LHCN-M2 (cell line): ENCODE measurements at regions not wholly inside any gene's neighbourhood (a gene's known extent, or its start where the extent isn't known, plus 50 kb on each side); places are given as distances from the start of the nearest gene placed in this dataset.
A peak's percentile ranks its signal among the peaks of the same experiment; 100 is the strongest.
"Not testable (repeated sequence)": the region's sequence is repeated elsewhere in the genome, so short reads cannot be mapped to it uniquely, and the experiment has no call there.

Experiments
- DNase-seq: peaks from one replicate; pipeline ENCODE4 v3.0.0-alpha.2; 2012; ENCODE audit warnings: low read depth

DNA sequence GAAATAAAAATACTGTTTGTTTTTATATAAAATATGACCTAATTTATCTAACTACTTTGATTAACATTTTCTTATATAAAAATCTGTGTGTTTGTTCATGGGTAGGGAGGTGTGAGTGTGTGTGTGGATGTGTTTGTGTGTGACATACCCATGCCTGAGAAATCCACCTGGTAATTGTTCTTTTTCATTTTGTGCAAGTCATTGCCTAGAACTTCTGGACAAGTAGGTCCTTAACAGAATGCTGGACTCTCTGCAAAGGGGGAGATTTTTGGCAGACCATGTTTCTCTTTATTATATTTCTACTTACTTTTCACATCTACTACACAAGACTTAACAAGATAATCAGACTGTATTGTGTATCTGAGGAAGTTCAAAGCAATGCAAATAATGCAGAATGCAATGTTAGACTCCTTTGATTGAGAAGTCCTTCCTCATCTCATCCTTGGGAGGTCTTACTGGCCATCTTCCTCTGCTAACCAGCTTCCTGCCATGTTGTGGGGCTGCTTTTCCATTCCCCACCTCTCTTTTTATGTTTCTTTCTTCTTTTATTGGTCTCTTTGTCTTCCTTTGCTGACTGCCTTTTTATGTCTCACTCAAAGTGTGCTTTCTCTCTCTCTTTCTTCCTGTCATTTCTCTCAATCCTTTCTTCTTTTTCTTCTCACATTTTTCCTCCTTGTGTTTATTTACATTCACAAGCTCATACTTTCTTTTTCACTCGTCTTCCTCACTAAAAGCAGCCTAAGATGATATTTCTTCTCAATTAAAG lies 1017.0 kb upstream of the CNTN5 start:
- peak; percentile 8 for DNase-seq

DNA sequence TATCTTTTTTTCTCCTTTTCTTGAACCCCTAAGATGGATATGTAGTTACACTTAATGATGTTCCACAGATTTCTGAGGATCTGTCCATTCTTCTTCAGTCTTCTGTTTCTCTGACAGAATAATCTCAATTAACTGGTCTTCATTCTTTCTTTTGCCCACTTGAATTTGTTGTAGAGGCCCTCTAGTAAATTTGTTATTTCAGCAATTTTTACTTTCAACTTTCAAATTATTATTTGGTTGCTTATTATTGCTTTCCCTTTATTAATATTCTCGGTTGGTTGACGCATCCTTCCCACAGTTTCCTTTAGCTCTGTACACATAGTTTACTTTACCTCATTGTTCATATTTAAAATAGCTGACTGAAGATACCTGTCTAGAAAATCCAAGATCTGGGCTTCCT lies 1013.7 kb upstream of the CNTN5 start:
- DNase-seq = no peak

- peak; percentile 5 for DNase-seq
Measured at GRCh38 chr11:98027652-98028051, 993.1 kb upstream of the CNTN5 start.

GRCh38 chr11:98029832-98030231 lies 990.9 kb upstream of the CNTN5 start:
- DNase-seq = no peak

GRCh38 chr11:98036810-98037209 lies 983.9 kb upstream of the CNTN5 start:
- DNase-seq = no peak

GRCh38 chr11:98040061-98040808 lies 980.5 kb upstream of the CNTN5 start:
- DNase-seq = no peak

- no peak for DNase-seq
Measured at GRCh38 chr11:98047647-98048046, 973.1 kb upstream of the CNTN5 start.

DNA sequence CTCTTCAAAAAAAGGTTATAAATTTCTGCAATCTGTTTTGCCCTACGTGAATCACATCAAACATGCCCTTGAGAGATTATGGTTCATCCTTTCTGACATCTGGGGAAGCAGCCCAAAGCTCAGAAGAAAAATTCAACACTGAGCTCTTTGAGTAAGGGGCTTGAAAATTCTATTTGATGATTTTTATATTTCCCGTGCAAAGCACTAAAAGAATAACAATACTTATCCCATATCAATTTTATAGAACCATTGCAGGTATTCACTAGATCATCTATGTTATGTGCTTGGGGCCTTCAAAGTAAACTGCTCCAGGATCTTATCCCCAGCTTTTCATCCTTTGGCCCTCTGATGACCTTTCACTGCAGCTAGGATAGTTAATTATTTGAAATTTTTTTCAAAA lies 966.9 kb upstream of the CNTN5 start:
- DNase-seq = no peak

- no peak for DNase-seq
Measured at GRCh38 chr11:98056945-98057344, 963.8 kb upstream of the CNTN5 start.

- DNase-seq = no peak
Measured at GRCh38 chr11:98059488-98059887, 961.3 kb upstream of the CNTN5 start.

- no peak for DNase-seq
Measured at GRCh38 chr11:98060759-98061158, 960.0 kb upstream of the CNTN5 start.

DNA sequence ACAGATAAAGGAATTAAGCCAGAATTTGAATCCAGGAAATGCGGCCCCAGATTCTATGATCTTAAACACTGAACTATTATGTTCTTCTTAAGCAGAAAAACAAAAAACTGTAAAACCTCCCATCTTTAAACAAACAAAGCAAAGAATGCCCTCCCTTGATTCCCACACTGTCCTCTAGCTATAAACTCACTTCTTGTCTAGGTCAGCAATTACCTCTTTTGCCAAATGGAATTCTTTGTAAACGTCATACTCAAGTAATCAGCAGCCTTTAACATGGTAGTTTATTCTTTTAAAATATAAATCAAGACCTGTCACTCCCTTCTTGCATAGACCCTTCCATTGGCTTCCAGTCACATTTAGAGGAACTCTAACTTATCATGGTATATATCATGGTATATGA lies 958.9 kb upstream of the CNTN5 start:
- no peak for DNase-seq

DNA sequence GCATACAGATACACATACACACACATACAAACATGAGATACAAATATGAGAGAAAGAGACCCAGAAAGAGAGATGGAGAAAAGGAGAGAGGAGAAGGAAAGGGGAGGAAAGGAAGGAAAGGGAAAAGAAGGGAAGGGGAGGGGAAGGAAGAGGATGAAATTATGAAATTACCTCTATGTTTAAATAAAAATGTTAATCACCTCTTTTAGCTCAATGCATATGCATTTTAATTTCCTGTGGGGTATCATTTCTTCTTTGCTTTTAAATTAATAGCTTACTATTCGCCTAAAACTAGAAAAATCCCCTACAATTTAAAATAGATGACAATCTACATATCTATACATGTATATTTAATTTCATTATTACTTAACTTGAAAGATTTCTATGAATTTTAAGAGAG lies 958.0 kb upstream of the CNTN5 start:
- no peak for DNase-seq

- no peak for DNase-seq
Measured at GRCh38 chr11:98068251-98068650, 952.5 kb upstream of the CNTN5 start.

- not testable (repeated sequence) for DNase-seq
Measured at GRCh38 chr11:98069147-98069546, 951.6 kb upstream of the CNTN5 start.

DNA sequence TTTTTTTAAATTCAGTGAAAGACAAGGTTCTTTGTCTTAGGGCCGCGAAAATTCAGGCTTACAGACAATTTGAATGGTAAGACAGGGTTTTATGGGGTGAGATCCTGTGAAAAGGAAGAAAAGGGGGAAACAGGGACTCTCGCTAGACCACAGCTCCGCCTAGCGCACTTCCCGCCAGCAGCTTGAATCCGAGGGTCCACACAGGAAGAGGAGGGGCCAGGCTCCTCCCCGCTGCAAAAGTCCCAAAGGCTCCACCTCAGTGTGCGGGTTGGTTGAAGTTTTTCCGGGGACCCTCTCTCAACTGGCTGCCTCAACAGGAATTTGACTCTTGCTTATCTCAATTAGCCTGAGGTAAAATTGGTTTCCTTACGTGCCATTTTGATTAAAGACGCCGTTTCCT lies 950.9 kb upstream of the CNTN5 start:
- DNase-seq = no peak

GRCh38 chr11:98090861-98091505 lies 929.8 kb upstream of the CNTN5 start:
- no peak for DNase-seq

- DNase-seq = no peak
Measured at GRCh38 chr11:98099371-98099770, 921.4 kb upstream of the CNTN5 start.

GRCh38 chr11:98100689-98101088 lies 920.1 kb upstream of the CNTN5 start:
- no peak for DNase-seq

GRCh38 chr11:98101329-98101728 lies 919.4 kb upstream of the CNTN5 start:
- no peak for DNase-seq

DNA sequence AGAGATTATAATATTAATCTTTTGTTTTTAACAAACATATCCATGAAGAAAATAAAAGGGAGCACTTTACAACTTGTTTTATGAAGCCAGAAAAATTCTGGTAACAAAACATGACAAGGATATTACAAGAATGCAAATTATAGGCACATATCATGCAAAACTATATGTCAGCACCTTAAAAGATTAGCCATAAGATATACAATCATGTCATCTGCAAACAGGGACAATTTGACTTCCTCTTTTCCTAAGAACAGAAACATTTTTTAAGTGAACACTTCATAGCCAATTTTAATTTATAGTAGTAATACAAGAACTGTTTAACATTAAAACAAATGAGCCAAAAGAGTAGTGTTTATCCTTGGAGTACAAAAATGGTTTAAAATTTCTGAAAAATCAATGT lies 916.5 kb upstream of the CNTN5 start:
- no peak for DNase-seq

DNA sequence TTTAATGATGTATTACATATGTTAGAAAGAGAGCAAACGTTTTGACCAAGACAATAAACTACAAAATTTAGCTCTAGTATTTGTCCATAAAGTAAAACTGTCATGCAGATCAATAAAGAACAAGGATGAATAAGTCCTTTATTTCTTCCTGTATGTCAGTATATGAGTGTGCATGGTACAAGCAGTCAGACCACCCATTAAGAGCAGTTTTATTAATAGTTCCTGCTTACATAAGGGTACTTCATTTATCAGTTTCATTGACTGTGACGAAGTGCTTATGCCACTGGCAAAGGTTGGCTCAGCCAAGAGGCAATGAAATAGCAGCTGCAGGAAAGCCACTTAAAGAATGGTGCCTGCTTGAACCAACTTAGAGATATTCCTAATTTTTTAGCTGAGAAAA lies 913.0 kb upstream of the CNTN5 start:
- no peak for DNase-seq

GRCh38 chr11:98110030-98110429 lies 910.7 kb upstream of the CNTN5 start:
- DNase-seq = no peak
